ENCODE measurements at regions not wholly inside any gene's neighbourhood (a gene's known extent, or its start where the extent isn't known, plus 50 kb on each side); places are given as distances from the start of the nearest gene placed in this dataset.

- TF ChIP-seq CTCF (IDR thresholded peaks at IDR 0.05) = no peak
- no peak for TF ChIP-seq POLR2A (IDR thresholded peaks at IDR 0.05)
Measured at GRCh38 chr13:39111145-39111544, 72.9 kb downstream of the NHLRC3 start.

Data from Peyer's patch (tissue), 4 donors.